Hepatocyte (in vitro differentiated cells): ENCODE measurements at regions not wholly inside any gene's neighbourhood (a gene's known extent, or its start where the extent isn't known, plus 50 kb on each side); places are given as distances from the start of the nearest gene placed in this dataset.

ENCODE experiments used
- CTCF ChIP-seq: fragments of 200-600 bp; sonication (generic); IDR thresholded peaks from 2 replicates; pipeline ENCODE4 v1.5.1; 2016; ENCODE audit warnings: antibody characterized with exemption, mild to moderate bottlenecking; ENCODE audit not compliant: poor library complexity
- EZH2 ChIP-seq: fragments of 200-600 bp; sonication (generic); IDR thresholded peaks from 2 replicates; pipeline ENCODE4 v1.6.1; 2016; ENCODE audit warnings: antibody characterized with exemption, mild to moderate bottlenecking, borderline replicate concordance

GRCh38 chr1:30329263-30329753, 394.1 kb downstream of the MATN1 start:
- TF ChIP-seq CTCF (no peak), EZH2 (no peak)
